ENCODE measurements at regions not wholly inside any gene's neighbourhood (a gene's known extent, or its start where the extent isn't known, plus 50 kb on each side); places are given as distances from the start of the nearest gene placed in this dataset.

- no peak for DNase-seq
Measured at GRCh38 chr7:136665878-136666509, 202.5 kb upstream of the CHRM2 start.

GRCh38 chr7:136664537-136664936 lies 203.9 kb upstream of the CHRM2 start:
- no peak for DNase-seq

- DNase-seq: no peak
Measured at GRCh38 chr7:136657482-136657921, 210.9 kb upstream of the CHRM2 start.

- DNase-seq: no peak
Measured at GRCh38 chr7:136656516-136656915, 211.9 kb upstream of the CHRM2 start.

GRCh38 chr7:136655414-136655813 lies 213.0 kb upstream of the CHRM2 start:
- no peak for DNase-seq

GRCh38 chr7:136654406-136654805 lies 214.0 kb upstream of the CHRM2 start:
- no peak for DNase-seq

- no peak for DNase-seq
Measured at GRCh38 chr7:136652635-136653370, 215.6 kb upstream of the CHRM2 start.

GRCh38 chr7:136640977-136641376 lies 227.5 kb upstream of the CHRM2 start:
- DNase-seq: no peak

- no peak for DNase-seq
Measured at GRCh38 chr7:136637813-136638212, 230.6 kb upstream of the CHRM2 start.

- no peak for DNase-seq
Measured at GRCh38 chr7:136635751-136636150, 232.7 kb upstream of the CHRM2 start.

- DNase-seq: no peak
Measured at GRCh38 chr7:136618818-136619217, 249.6 kb upstream of the CHRM2 start.

- DNase-seq: no peak
Measured at GRCh38 chr7:136617176-136617575, 251.3 kb upstream of the CHRM2 start.

- DNase-seq: no peak
Measured at GRCh38 chr7:136605532-136606329, 262.7 kb upstream of the CHRM2 start.

GRCh38 chr7:136601772-136602171 lies 266.7 kb upstream of the CHRM2 start:
- DNase-seq: no peak

- DNase-seq: no peak
Measured at GRCh38 chr7:136600475-136600874, 268.0 kb upstream of the CHRM2 start.

GRCh38 chr7:136594739-136595144 lies 273.7 kb upstream of the CHRM2 start:
- DNase-seq: no peak

GRCh38 chr7:136588216-136588615 lies 280.2 kb upstream of the CHRM2 start:
- no peak for DNase-seq

GRCh38 chr7:136585954-136586670 lies 282.3 kb upstream of the CHRM2 start:
- no peak for DNase-seq

- DNase-seq: no peak
Measured at GRCh38 chr7:136566491-136566890, 302.0 kb upstream of the CHRM2 start.

GRCh38 chr7:136555933-136556332 lies 312.5 kb upstream of the CHRM2 start:
- no peak for DNase-seq

- no peak for DNase-seq
Measured at GRCh38 chr7:136551618-136552017, 316.8 kb upstream of the CHRM2 start.

GRCh38 chr7:136549756-136550155 lies 318.7 kb upstream of the CHRM2 start:
- no peak for DNase-seq

- no peak for DNase-seq
Measured at GRCh38 chr7:136533732-136534131, 334.7 kb upstream of the CHRM2 start.
